HG03095 (cell line): ENCODE measurements at regions not wholly inside any gene's neighbourhood (a gene's known extent, or its start where the extent isn't known, plus 50 kb on each side); places are given as distances from the start of the nearest gene placed in this dataset.

Experiments used
- ATAC-seq: cut with Tn5 transposase; IDR thresholded peaks from one replicate; pipeline ENCODE4 v1.9.1; 2021; ENCODE audit warnings: moderate library complexity; ENCODE audit not compliant: unreplicated experiment

GRCh38 chr5:153439130-153439529 lies 51.3 kb upstream of the GRIA1 start:
- no peak for ATAC-seq
